ENCODE measurements at regions not wholly inside any gene's neighbourhood (a gene's known extent, or its start where the extent isn't known, plus 50 kb on each side); places are given as distances from the start of the nearest gene placed in this dataset.

- no peak for DNase-seq (ENCODE audit: low read depth in 4 of 4, low spot score in 1 of 4)
Observed at GRCh38 chr11:122279194-122279593, 163.2 kb upstream of the BLID start.

DNA sequence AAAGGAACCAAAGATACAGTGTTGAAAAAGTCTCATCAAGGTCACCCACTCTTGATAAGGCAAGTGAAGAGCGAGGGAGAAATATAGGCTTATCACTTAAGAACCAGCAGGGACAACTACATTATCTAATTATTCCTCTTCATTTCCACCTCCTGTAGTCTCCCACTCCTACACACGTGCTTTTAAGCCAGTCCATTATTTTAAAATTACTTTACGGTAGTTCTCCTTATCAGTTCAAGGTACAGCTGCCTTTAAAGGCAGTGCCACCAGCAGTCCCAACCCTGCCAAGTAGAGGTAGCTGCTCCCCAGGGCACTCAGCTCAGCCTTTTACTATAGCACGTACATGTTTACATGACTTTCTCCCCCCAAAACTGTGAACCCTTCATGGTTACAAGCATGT is 161.5 kb upstream of the BLID start:
- no peak for DNase-seq (ENCODE audit: low read depth in 4 of 4, low spot score in 1 of 4)

- no peak for DNase-seq (ENCODE audit: low read depth in 4 of 4, low spot score in 1 of 4)
Observed at GRCh38 chr11:122276221-122276620, 160.2 kb upstream of the BLID start.

- no peak for DNase-seq (ENCODE audit: low read depth in 4 of 4, low spot score in 1 of 4)
Observed at GRCh38 chr11:122275508-122275907, 159.5 kb upstream of the BLID start.

- no peak for DNase-seq (ENCODE audit: low read depth in 4 of 4, low spot score in 1 of 4)
Observed at GRCh38 chr11:122273476-122274191, 157.6 kb upstream of the BLID start.

GRCh38 chr11:122271745-122272144 is 155.7 kb upstream of the BLID start:
- DNase-seq (ENCODE audit: low read depth in 4 of 4, low spot score in 1 of 4) = no peak

DNA sequence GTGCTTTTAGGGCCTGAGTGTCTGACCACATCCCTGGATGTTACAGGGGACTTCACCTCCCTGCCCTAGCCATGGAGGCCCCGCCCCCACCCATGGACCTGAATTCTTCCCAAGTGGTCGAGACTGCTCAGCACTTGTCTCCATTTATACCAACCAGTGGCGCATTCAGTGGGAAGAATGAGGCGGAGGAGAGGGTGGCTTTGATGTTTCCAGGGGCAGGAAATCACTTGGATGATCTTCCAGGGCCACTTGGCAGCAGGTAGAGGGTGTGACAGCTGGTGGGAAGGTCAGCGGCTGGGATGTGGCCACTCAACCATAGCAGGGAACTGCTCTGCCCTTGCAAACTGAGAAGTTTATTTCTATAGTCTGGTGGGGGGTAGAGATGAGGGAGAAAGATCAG is 155.1 kb upstream of the BLID start:
- DNase-seq (ENCODE audit: low read depth in 4 of 4, low spot score in 1 of 4) = no peak

- DNase-seq (ENCODE audit: low read depth in 4 of 4, low spot score in 1 of 4) = no peak
Observed at GRCh38 chr11:122270535-122270934, 154.5 kb upstream of the BLID start.

DNA sequence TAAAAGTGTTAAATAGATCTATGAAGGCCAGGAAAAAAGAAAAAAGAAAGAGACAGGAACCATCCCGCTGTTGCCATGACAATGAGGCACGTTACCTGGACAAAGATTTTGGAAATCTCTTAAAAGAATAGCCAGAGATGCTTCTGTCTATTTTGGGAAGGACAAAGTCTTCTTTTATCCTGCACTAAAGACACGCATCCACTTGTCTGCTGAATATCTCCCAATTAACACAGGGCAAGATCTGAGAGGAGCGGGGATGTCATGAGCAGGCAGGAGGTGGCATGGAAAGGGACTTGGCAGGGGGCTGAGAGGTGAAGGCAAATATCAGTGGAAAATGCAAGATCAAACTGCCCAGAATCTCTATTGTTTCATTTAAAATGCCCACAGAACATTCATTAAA is 153.8 kb upstream of the BLID start:
- DNase-seq (ENCODE audit: low read depth in 4 of 4, low spot score in 1 of 4) = no peak

DNA sequence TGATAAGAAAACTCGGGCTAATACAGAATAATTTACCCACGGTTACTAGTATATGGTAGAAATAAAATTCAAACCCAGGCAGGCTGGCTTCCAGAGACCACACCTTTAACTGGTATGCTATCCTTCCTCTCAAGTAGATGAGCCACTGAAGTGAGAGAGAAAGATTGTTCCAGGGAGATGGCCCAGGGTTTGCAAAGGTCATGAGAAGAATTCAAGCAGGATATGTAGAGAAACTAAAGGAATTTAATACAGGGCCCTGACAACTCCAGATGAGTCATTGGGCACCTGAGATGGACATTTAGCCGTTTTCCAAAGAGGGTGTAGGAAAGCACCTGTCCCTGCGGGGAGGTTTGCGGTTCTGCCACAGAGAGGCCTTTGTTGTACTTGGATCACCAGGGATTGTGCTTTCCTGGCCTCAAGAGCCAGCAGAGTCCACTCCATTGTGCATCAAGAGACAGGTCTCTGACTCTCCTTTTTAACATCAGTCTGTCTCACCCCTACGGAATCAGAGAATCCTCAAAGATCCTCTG is 152.7 kb upstream of the BLID start:
- no peak for DNase-seq (ENCODE audit: low read depth in 4 of 4, low spot score in 1 of 4)

DNA sequence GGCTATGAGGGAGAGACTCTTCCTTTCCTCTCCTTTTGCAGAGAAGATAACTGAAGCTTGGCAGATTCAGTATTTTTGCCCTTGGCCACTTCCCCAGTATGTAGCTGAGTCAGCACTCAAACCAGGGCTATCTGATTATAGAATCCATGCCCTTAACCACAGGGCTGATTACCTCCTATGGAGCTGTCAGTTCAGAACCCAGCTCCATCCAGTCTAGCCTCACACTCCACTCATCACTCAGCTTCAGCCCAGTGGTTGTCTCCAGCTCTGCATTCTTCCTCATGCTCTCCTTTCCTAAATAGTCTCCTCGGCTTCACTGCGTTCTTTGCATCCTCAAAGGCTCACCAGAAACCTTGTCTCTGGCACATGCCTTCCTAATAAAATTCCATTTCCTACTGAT is 151.6 kb upstream of the BLID start:
- DNase-seq (ENCODE audit: low read depth in 4 of 4, low spot score in 1 of 4) = no peak

- DNase-seq (ENCODE audit: low read depth in 4 of 4, low spot score in 1 of 4) = no peak
Observed at GRCh38 chr11:122265981-122266380, 150.0 kb upstream of the BLID start.

DNA sequence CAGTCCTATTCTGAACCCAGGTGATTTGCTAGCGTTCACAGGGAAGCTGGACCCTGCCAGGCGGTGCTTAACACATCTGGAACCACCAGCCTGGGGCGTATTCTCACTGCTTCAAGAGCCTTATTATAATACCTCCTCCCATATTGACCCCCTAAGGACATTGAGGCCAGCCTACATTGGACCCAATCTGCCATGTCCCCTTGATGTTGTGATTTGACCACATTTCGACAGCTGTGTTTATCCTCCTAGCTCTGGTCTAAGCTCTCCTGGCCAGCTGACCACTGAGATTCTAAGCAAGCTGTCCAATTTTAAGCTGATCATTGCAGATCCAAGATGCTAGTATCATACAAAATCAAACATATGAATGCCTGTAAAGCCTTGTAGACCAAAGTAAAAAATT is 148.1 kb upstream of the BLID start:
- DNase-seq (ENCODE audit: low read depth in 4 of 4, low spot score in 1 of 4) = no peak

DNA sequence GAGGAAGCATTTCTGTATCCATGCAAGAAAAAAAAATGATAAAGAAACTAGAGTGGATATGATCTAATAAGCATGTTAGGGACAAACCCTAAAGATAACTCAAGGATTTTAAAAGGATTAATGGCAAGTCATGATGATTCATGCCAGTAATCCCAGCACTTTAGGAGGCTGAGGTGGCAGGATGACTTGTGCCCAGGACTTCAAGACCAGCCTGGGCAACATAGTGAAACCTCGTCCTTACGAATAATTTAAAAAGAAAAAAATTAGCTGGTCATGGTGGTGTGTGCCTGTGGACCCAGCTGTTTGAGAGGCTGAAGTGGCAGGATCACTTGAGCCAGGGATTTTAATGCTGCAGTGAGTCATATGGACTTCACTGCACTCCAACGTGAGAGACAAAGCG is 145.5 kb upstream of the BLID start:
- DNase-seq (ENCODE audit: low read depth in 4 of 4, low spot score in 1 of 4) = no peak

- no peak for DNase-seq (ENCODE audit: low read depth in 4 of 4, low spot score in 1 of 4)
Observed at GRCh38 chr11:122259195-122259821, 143.3 kb upstream of the BLID start.

- no peak for DNase-seq (ENCODE audit: low read depth in 4 of 4, low spot score in 1 of 4)
Observed at GRCh38 chr11:122258446-122259194, 142.6 kb upstream of the BLID start.

- DNase-seq (ENCODE audit: low read depth in 4 of 4, low spot score in 1 of 4) = no peak
Observed at GRCh38 chr11:122253589-122254231, 137.7 kb upstream of the BLID start.

DNA sequence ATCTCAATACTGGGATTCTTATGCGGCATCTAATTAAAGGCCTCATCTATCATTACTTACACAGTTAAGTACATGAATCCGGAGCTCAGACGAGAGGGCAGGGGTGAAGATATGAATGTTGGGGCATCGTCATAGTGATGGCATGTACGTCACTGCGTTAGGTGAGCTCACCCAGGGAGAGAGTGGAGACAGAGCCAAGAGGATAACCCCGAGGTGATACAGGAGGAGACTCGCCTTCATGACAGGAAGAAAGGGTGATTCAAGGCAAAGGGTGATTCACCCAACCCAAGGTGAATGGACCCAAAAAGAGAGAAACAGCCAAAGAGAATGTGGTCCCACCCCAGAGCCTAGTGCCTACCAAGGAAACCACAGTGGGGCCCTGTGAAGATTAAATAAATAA is 132.9 kb upstream of the BLID start:
- no peak for DNase-seq (ENCODE audit: low read depth in 4 of 4, low spot score in 1 of 4)

GRCh38 chr11:122248131-122248530 is 132.1 kb upstream of the BLID start:
- no peak for DNase-seq (ENCODE audit: low read depth in 4 of 4, low spot score in 1 of 4)

GRCh38 chr11:122246874-122247273 is 130.9 kb upstream of the BLID start:
- DNase-seq (ENCODE audit: low read depth in 4 of 4, low spot score in 1 of 4) = no peak

GRCh38 chr11:122242731-122243130 is 126.7 kb upstream of the BLID start:
- no peak for DNase-seq (ENCODE audit: low read depth in 4 of 4, low spot score in 1 of 4)

DNA sequence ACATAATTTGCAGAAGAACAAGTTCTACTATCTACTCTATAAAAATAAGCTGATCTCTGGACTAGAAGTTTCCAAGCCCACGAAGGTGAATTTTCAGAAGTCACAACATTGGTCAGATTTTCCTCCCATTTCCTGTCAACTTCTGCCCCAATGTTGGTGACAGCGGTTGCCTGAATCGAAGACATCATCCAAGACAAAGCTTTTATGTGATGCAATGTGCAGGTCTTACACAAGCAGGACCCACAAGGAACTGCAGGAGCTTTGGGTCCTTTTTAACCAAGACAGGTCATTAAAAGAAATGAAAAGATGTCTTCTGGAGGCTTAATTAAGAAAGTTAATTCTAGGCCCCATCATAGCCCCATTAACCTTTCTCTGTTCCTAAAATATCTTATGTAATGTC is 125.6 kb upstream of the BLID start:
- no peak for DNase-seq (ENCODE audit: low read depth in 4 of 4, low spot score in 1 of 4)

All from stimulated activated CD4-positive, alpha-beta T cell treated with anti-CD3 and anti-CD28 coated beads, Interleukin-1b, Interleukin-23, amount 100 ng/mL, for 24 hours (primary cell).